NCI-H2196 treated with DMSO at 0.1 percent for 48 hours (cell line): ENCODE measurements at regions not wholly inside any gene's neighbourhood (a gene's known extent, or its start where the extent isn't known, plus 50 kb on each side); places are given as distances from the start of the nearest gene placed in this dataset.

Experiments used
- DNase-seq: peaks from one replicate; lab custom pipeline; 2025; ENCODE audit not compliant: unreplicated experiment; lab: John Stamatoyannopoulos, UW

GRCh38 chr2:831622-832021 is 119.0 kb upstream of the SNTG2 start:
- DNase-seq: no peak

GRCh38 chr2:831225-831536 is 119.5 kb upstream of the SNTG2 start:
- DNase-seq: no peak

- no peak for DNase-seq
Observed at GRCh38 chr2:830419-831224, 120.0 kb upstream of the SNTG2 start.

- no peak for DNase-seq
Observed at GRCh38 chr2:829047-829446, 121.6 kb upstream of the SNTG2 start.

- no peak for DNase-seq
Observed at GRCh38 chr2:824954-825353, 125.7 kb upstream of the SNTG2 start.

GRCh38 chr2:824524-824923 is 126.1 kb upstream of the SNTG2 start:
- DNase-seq: no peak

- no peak for DNase-seq
Observed at GRCh38 chr2:821546-821945, 129.1 kb upstream of the SNTG2 start.

GRCh38 chr2:819601-820000 is 131.0 kb upstream of the SNTG2 start:
- no peak for DNase-seq

- no peak for DNase-seq
Observed at GRCh38 chr2:819121-819520, 131.5 kb upstream of the SNTG2 start.

- no peak for DNase-seq
Observed at GRCh38 chr2:817336-818015, 133.2 kb upstream of the SNTG2 start.

GRCh38 chr2:816278-816677 is 134.4 kb upstream of the SNTG2 start:
- no peak for DNase-seq

GRCh38 chr2:810397-810796 is 133.2 kb upstream of the TMEM18 start:
- DNase-seq: no peak

- DNase-seq: no peak
Observed at GRCh38 chr2:807300-807699, 130.1 kb upstream of the TMEM18 start.

GRCh38 chr2:805664-806063 is 128.5 kb upstream of the TMEM18 start:
- no peak for DNase-seq

GRCh38 chr2:797993-798392 is 120.8 kb upstream of the TMEM18 start:
- no peak for DNase-seq

- no peak for DNase-seq
Observed at GRCh38 chr2:797556-797955, 120.3 kb upstream of the TMEM18 start.

- no peak for DNase-seq
Observed at GRCh38 chr2:796141-796985, 119.2 kb upstream of the TMEM18 start.

GRCh38 chr2:795531-796041 is 118.4 kb upstream of the TMEM18 start:
- DNase-seq: no peak

- no peak for DNase-seq
Observed at GRCh38 chr2:794554-795241, 117.5 kb upstream of the TMEM18 start.

GRCh38 chr2:793236-793635 is 116.0 kb upstream of the TMEM18 start:
- DNase-seq: no peak

GRCh38 chr2:792687-793086 is 115.5 kb upstream of the TMEM18 start:
- no peak for DNase-seq
